Mesendoderm (in vitro differentiated cells): ENCODE measurements at regions not wholly inside any gene's neighbourhood (a gene's known extent, or its start where the extent isn't known, plus 50 kb on each side); places are given as distances from the start of the nearest gene placed in this dataset.

Source experiments
- DNase-seq: peaks from one replicate; pipeline ENCODE4 v3.0.0; 2013
- H2AK5ac ChIP-seq: 2 replicates; pipeline ENCODE4 v1.6.1; 2013; ENCODE audit warnings: low read length, inconsistent platforms
- H2BK120ac ChIP-seq: 2 replicates; pipeline ENCODE4 v1.6.1; 2013; ENCODE audit warnings: low read depth, mild to moderate bottlenecking, low read length, moderate library complexity, mixed read lengths
- H2BK15ac ChIP-seq: replicated peaks from 2 replicates; pipeline ENCODE4 v1.6.1; 2013; ENCODE audit warnings: low read depth, mild to moderate bottlenecking, moderate library complexity
- H2BK5ac ChIP-seq: 2 replicates; pipeline ENCODE4 v1.6.1; 2013; ENCODE audit warnings: low read length, inconsistent platforms
- H3K18ac ChIP-seq: 2 replicates; pipeline ENCODE4 v1.6.1; 2013; ENCODE audit warnings: mild to moderate bottlenecking, low read length, mixed read lengths
- H3K23ac ChIP-seq: one replicate; pipeline ENCODE4 v1.6.1; 2013; ENCODE audit warnings: low read length
- H3K27ac ChIP-seq: 2 replicates; pipeline ENCODE4 v1.5.1; 2013; ENCODE audit warnings: low read depth, mild to moderate bottlenecking, inconsistent platforms, low read length, moderate library complexity
- H3K27me3 ChIP-seq: 2 replicates; pipeline ENCODE4 v1.6.1; 2013; ENCODE audit warnings: low read length, control low read depth, mild to moderate bottlenecking, inconsistent platforms; ENCODE audit not compliant: insufficient read depth, poor library complexity
- H3K36me3 ChIP-seq: 2 replicates; pipeline ENCODE4 v1.6.1; 2013; ENCODE audit warnings: low read length, inconsistent platforms; ENCODE audit not compliant: control insufficient read depth, insufficient read depth
- H3K4ac ChIP-seq: one replicate; pipeline ENCODE4 v1.6.1; 2013; ENCODE audit warnings: low read depth, mild to moderate bottlenecking, low read length, moderate library complexity
- H3K4me1 ChIP-seq: 2 replicates; pipeline ENCODE4 v1.6.1; 2013; ENCODE audit warnings: low read depth, low read length, inconsistent platforms; ENCODE audit not compliant: control insufficient read depth
- H3K4me2 ChIP-seq: 2 replicates; pipeline ENCODE4 v1.6.1; 2013; ENCODE audit warnings: low read length
- H3K4me3 ChIP-seq: 2 replicates; pipeline ENCODE4 v1.5.1; 2013; ENCODE audit warnings: mild to moderate bottlenecking, low read length
- H3K56ac ChIP-seq: one replicate; pipeline ENCODE4 v1.6.1; 2013; ENCODE audit warnings: low read length
- H3K79me1 ChIP-seq: 2 replicates; pipeline ENCODE4 v1.6.1; 2013; ENCODE audit warnings: low read length, inconsistent platforms
- H3K79me2 ChIP-seq: 2 replicates; pipeline ENCODE4 v1.6.1; 2013; ENCODE audit warnings: mild to moderate bottlenecking, low read length; ENCODE audit not compliant: control insufficient read depth, insufficient read depth
- H3K9ac ChIP-seq: 2 replicates; pipeline ENCODE4 v1.6.1; 2013; ENCODE audit warnings: low read length, inconsistent platforms
- H4K5ac ChIP-seq: one replicate; pipeline ENCODE4 v1.6.1; 2013; ENCODE audit warnings: low read length
- H4K8ac ChIP-seq: one replicate; pipeline ENCODE4 v1.6.1; 2013; ENCODE audit warnings: low read depth, mild to moderate bottlenecking, control low read depth, low read length, moderate library complexity
- WGBS: extraction: QIAGEN DNeasy Blood & Tissue Kit; methylation state at CpG from one replicate; pipeline ENCODE4 v1.1.7; 2013; ENCODE audit warnings: low lambda C conversion rate, missing lambda C conversion rate; ENCODE audit not compliant: insufficient coverage; ENCODE audit errors: extremely low coverage; 5-methylcytosine and 5-hydroxymethylcytosine counted together

DNA sequence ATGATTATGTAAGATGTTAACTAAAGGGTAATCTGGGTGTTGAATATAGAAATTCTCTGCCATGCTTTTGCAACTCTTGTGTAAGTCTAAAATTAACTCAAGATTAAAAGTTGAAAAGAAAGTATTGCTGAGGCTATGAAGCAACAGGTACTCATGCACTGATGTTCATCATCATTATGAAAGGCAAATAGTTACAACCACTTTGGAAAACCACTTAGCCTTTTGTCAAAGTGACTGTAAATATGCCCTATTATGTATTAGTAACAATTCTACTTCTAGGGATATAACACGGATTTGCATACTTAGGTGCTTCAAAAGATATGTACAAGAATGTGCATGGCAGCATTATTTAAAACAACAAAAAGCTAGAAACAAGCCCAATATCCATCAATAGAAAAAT lies 227.8 kb upstream of the CXXC4 start:
- no peaks in the 10 kb centered on the region for H3K4me1 ChIP-seq
- H3K4ac ChIP-seq = no peak overlapping the region
- no peak overlapping the region for H2BK120ac ChIP-seq
- no peak overlapping the region for H3K4me3 ChIP-seq
- no peak overlapping the region for H2AK5ac ChIP-seq
- no peak overlapping the region for H3K56ac ChIP-seq
- H3K18ac ChIP-seq = no peak overlapping the region
- no peaks in the 10 kb centered on the region for H3K79me1 ChIP-seq
- H4K5ac ChIP-seq = no peak overlapping the region
- H3K79me2 ChIP-seq = no peaks in the 10 kb centered on the region
- no peak overlapping the region for H4K8ac ChIP-seq
- H2BK5ac ChIP-seq = no peak overlapping the region
- DNase-seq = no peak
- H2BK15ac ChIP-seq = no peak overlapping the region
- H3K27me3 ChIP-seq = no peaks in the 10 kb centered on the region
- WGBS = no CpG with 5 or more reads among the region's 1 CpG
- H3K4me2 ChIP-seq = no peak overlapping the region
- H3K9ac ChIP-seq = no peak overlapping the region
- H3K36me3 ChIP-seq = no peaks in the 10 kb centered on the region
- H3K23ac ChIP-seq = no peak overlapping the region
- H3K27ac ChIP-seq = no peak overlapping the region

DNA sequence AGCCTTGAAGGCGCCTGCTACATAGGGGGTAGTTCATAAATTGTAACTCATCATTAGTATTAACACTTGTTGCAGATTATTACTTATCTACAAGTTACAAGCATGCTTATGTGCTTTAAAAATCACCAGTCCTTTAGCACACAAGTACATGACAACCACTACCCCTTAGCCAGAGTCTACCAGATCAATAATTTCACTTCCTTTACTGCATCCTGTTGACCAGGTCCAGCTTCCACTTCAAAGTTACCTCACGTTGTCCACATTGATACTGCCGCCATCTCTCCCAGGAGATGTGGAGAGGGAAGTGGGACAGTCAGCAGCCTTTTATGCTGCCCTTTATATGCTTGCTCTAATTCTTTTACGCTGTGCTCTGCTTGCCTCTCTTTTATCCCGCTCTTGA lies 231.3 kb upstream of the CXXC4 start:
- Histone ChIP-seq H3K4me3 (no peak overlapping the region), H3K27ac (no peak overlapping the region), H4K8ac (no peak overlapping the region), H3K18ac (no peak overlapping the region), H3K4ac (no peak overlapping the region), H3K4me1 (no peaks in the 10 kb centered on the region), H3K4me2 (no peak overlapping the region), H2BK5ac (no peak overlapping the region), H3K36me3 (no peaks in the 10 kb centered on the region), H3K23ac (no peak overlapping the region), H3K9ac (no peak overlapping the region), H2BK15ac (no peak overlapping the region), H3K56ac (no peak overlapping the region), H3K79me2 (no peaks in the 10 kb centered on the region), H2BK120ac (no peak overlapping the region), H3K27me3 (no peaks in the 10 kb centered on the region), H2AK5ac (no peak overlapping the region), H4K5ac (no peak overlapping the region), H3K79me1 (no peaks in the 10 kb centered on the region)
- DNase-seq = no peak
- no CpG with 5 or more reads among the region's 5 CpGs for WGBS

GRCh38 chr4:104727643-104728042 lies 232.9 kb upstream of the CXXC4 start:
- H3K27ac ChIP-seq = no peak overlapping the region
- no peak for DNase-seq
- no peak overlapping the region for H3K4ac ChIP-seq
- no peak overlapping the region for H2BK120ac ChIP-seq
- H3K4me3 ChIP-seq = no peak overlapping the region
- H4K8ac ChIP-seq = no peak overlapping the region
- no peak overlapping the region for H3K18ac ChIP-seq
- H3K4me2 ChIP-seq = no peak overlapping the region
- H4K5ac ChIP-seq = no peak overlapping the region
- no peak overlapping the region for H3K23ac ChIP-seq
- H3K79me2 ChIP-seq = no peaks in the 10 kb centered on the region
- H3K4me1 ChIP-seq = no peaks in the 10 kb centered on the region
- no peak overlapping the region for H2BK5ac ChIP-seq
- H3K56ac ChIP-seq = no peak overlapping the region
- no peak overlapping the region for H2AK5ac ChIP-seq
- no peak overlapping the region for H3K9ac ChIP-seq
- H2BK15ac ChIP-seq = no peak overlapping the region
- no CpG with 5 or more reads among the region's 3 CpGs for WGBS
- no peaks in the 10 kb centered on the region for H3K79me1 ChIP-seq
- H3K36me3 ChIP-seq = no peaks in the 10 kb centered on the region
- H3K27me3 ChIP-seq = no peaks in the 10 kb centered on the region

DNA sequence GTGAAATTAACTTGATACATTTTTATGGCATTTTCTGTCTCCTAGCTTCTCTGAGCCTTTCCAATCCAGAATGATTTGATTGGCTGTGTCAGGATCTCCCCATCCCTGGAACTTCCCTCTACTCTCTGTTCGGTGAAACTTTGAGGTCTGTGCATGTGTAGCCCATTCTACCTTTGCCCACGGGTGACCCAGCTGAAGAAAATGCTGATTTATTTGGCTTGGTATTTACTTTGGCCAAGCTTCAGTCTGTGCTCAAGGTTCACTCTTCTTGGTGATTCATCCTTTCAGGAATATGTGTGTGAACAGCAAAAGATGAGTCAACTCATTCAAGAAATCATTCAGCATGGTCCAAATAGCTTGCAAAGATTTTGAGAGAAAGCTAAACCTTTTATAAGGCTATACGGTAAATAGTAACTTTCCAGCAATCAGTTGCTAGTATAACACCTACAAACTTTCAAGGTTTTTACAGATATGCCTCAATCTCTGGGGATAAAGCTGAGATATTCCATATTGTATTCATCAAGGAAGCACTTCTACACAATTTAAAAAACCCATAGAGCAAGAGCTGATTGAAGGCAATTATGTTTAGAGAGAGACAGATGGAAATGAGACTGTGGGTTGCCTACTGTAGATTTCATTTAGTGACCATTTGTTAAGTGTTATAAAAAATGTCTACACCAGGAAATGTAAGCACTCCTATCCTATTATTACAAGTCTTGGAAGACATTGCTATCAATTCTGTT lies 233.9 kb upstream of the CXXC4 start:
- no peak for DNase-seq
- Histone ChIP-seq H4K5ac (no peak overlapping the region), H3K27ac (no peak overlapping the region), H4K8ac (no peak overlapping the region), H3K56ac (no peak overlapping the region), H3K4me2 (no peak overlapping the region), H2BK15ac (no peak overlapping the region), H3K18ac (no peak overlapping the region), H2BK120ac (no peak overlapping the region), H2BK5ac (no peak overlapping the region), H3K9ac (no peak overlapping the region), H3K4ac (no peak overlapping the region), H3K36me3 (no peaks in the 10 kb centered on the region), H3K23ac (no peak overlapping the region), H3K4me3 (no peak overlapping the region), H3K4me1 (no peaks in the 10 kb centered on the region), H3K27me3 (no peaks in the 10 kb centered on the region), H2AK5ac (no peak overlapping the region), H3K79me2 (no peaks in the 10 kb centered on the region), H3K79me1 (no peaks in the 10 kb centered on the region)
- no CpG with 5 or more reads among the region's 3 CpGs for WGBS

GRCh38 chr4:104732766-104733165 lies 238.1 kb upstream of the CXXC4 start:
- no peak overlapping the region for H2BK120ac ChIP-seq
- H3K79me2 ChIP-seq = no peaks in the 10 kb centered on the region
- no peak overlapping the region for H2BK15ac ChIP-seq
- no peaks in the 10 kb centered on the region for H3K79me1 ChIP-seq
- H2AK5ac ChIP-seq = no peak overlapping the region
- no peak overlapping the region for H3K4me3 ChIP-seq
- H3K18ac ChIP-seq = no peak overlapping the region
- H3K36me3 ChIP-seq = no peaks in the 10 kb centered on the region
- DNase-seq = no peak
- no peak overlapping the region for H3K4me2 ChIP-seq
- no peak overlapping the region for H3K4ac ChIP-seq
- no peak overlapping the region for H4K5ac ChIP-seq
- H3K9ac ChIP-seq = no peak overlapping the region
- no peak overlapping the region for H3K27ac ChIP-seq
- no peak overlapping the region for H3K56ac ChIP-seq
- no peaks in the 10 kb centered on the region for H3K27me3 ChIP-seq
- no peak overlapping the region for H3K23ac ChIP-seq
- no peak overlapping the region for H2BK5ac ChIP-seq
- no peaks in the 10 kb centered on the region for H3K4me1 ChIP-seq
- H4K8ac ChIP-seq = no peak overlapping the region

- Histone ChIP-seq H2BK5ac (no peak overlapping the region), H2BK15ac (no peak overlapping the region), H3K79me1 (no peaks in the 10 kb centered on the region), H3K23ac (no peak overlapping the region), H4K8ac (no peak overlapping the region), H3K27me3 (no peaks in the 10 kb centered on the region), H3K4ac (no peak overlapping the region), H3K4me3 (no peak overlapping the region), H3K79me2 (no peaks in the 10 kb centered on the region), H3K4me2 (no peak overlapping the region), H3K18ac (no peak overlapping the region), H3K9ac (no peak overlapping the region), H3K56ac (no peak overlapping the region), H2AK5ac (no peak overlapping the region), H4K5ac (no peak overlapping the region), H3K4me1 (no peaks in the 10 kb centered on the region), H3K36me3 (no peaks in the 10 kb centered on the region), H2BK120ac (no peak overlapping the region), H3K27ac (no peak overlapping the region)
- no peak for DNase-seq
- WGBS = no CpG with 5 or more reads among the region's 2 CpGs
Measured at GRCh38 chr4:104735174-104735573, 240.5 kb upstream of the CXXC4 start.
